HG02870 (cell line): ENCODE measurements at regions not wholly inside any gene's neighbourhood (a gene's known extent, or its start where the extent isn't known, plus 50 kb on each side); places are given as distances from the start of the nearest gene placed in this dataset.
"Not testable (repeated sequence)": the region's sequence is repeated elsewhere in the genome, so short reads cannot be mapped to it uniquely, and the experiment has no call there.

Experiments used
- ATAC-seq: cut with Tn5 transposase; IDR thresholded peaks from one replicate; pipeline ENCODE4 v1.9.1; 2021; ENCODE audit warnings: mild to moderate bottlenecking, moderate library complexity; ENCODE audit not compliant: unreplicated experiment

- ATAC-seq, result not testable (repeated sequence)
Observed at GRCh38 chr14:105675433-105675832, 149.1 kb downstream of the TMEM121 start.

DNA sequence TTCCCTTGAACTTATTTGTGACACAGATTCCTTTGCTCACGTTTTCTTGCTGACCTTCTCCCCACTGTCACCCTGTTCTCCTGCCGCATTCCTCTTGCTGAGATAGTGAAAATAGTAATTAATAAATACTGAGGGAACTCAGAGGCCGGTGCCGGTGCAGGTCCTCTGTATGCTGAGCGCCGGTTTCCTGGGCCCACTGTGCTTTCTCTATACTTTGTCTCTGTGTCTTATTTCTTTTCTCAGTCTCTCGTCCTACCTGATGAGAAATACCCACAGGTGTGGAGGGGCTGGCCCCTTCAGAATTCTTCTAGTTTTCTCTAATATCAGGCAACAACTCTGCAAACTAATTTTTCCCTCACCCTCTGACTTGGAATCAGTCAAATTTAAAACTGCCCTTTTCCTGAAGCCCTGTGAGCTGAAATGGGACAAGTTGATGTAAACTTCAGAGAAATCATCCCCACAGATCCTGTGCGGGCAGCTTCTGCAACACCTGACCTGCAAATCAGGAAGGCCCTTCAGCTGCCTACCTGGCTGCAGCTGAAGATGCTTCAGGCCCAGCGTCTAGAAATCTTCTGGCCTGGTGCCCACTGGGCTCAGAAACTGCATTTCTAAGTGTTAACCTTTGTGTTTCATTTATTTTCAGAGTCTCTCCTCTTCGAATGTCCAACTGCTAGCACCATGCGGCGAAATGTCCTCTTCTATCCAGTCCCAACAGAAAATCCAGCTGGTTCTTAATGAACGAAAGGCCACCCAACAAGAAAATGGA is 149.7 kb downstream of the TMEM121 start:
- ATAC-seq, result not testable (repeated sequence)

DNA sequence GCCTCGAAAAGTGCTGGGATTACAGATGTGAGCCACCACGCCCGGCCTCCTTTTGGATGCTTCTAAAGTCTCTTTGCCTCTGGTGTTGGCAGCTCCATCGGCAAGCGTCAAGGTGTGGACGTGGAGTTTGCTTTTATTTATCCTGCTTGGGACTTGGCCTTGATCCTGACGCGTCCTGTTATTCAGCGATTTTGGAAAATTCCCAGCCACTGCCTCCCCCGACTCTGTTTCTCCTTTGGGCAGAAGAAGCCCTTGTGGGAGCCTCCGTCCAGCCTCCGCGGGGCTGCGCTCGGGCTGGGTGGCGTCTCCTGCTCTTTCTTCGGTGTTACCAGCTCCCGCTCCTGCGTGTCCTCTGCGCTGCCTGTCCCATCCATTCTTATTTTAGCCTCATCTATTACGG is 151.7 kb downstream of the TMEM121 start:
- ATAC-seq, result not testable (repeated sequence)

DNA sequence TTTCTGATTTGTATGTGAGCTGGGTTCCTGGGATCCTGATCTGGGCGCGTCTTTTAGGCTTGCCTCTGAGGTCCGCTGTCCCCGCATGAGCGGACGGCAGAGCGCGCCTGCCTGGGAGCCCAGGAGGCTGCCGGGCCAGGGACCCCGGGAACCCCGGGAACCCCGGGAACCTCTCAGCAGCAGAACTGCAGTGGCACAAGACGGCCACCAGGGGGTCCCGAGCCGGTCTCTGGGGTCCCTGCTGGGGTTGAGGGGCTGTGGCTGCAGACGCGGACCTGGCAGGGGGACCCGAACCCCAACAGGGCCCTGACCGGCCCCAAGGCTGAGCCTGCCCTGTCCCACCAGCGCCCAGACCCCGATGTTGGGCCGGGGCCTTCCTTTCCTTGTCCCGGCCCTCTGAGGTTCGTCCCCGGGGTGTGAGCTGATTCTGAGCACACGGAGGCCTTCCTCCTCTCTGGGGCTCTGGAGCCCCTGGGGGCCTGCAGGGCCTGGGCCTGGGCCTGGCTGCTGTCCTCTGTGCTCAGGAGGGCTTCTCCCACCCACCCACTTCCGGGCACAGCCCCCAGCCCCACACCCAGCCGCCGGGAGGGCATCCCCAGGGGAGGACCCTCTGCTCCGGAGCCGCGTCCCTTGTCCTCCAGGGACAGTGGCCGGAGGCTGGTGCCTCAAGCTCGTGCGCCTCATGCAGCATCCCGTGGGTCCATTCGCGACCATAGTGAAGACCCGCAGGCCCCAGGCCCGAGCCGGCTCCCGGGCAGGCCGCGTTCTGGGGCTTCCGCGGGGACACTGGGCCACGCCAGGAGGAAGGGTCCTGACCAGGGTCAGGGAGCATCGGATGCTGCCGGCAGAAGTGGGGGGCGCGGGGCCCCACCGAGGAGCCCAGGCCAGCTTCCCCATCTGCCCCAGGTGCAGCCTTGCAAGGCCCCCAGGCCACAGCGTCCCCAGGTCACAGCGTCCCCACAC is 152.9 kb downstream of the TMEM121 start:
- peak; percentile 3 for ATAC-seq

GRCh38 chr14:105679959-105680735 is 153.8 kb downstream of the TMEM121 start:
- peak; percentile 41 for ATAC-seq

DNA sequence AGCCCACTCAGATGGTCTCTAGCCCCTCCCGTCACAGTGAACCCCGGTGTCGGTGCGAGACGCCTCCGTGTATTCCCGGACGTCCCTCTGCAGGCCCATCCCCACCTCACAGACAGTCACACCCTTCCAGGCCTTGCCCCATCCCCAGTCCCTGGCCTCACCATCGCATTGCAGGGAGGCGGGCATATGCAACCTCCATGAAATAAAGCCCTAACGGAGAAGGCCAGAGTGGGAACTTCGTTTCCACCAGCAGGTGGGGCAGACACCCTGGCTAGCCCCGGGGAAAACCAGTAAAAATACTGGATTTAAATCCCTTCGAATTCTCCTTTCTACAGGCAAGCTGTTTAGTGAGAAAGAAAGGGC is 154.3 kb downstream of the TMEM121 start:
- peak; percentile 28 for ATAC-seq

GRCh38 chr14:105681606-105682185 is 155.3 kb downstream of the TMEM121 start:
- ATAC-seq, result not testable (repeated sequence)

DNA sequence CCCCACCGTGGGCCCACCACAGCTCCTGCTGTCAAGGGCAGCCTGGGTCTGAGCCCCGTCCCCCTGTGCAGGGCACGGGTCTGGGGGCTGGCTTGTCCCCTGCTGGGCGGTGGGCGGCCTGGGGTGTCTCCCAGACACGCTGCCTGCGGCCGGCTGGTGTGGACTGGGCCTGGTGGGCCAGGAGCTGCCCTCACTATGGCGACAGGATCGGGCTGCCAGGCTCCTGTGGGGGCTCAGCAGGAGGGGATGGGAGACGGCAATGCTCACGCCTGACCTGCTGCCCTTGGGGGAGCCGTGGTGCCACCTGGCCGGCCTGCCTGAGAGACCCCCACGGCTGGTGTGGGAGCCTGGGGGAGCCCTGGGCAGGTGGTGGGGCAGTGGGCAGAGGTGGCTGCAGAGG is 156.1 kb downstream of the TMEM121 start:
- not testable (repeated sequence) for ATAC-seq

DNA sequence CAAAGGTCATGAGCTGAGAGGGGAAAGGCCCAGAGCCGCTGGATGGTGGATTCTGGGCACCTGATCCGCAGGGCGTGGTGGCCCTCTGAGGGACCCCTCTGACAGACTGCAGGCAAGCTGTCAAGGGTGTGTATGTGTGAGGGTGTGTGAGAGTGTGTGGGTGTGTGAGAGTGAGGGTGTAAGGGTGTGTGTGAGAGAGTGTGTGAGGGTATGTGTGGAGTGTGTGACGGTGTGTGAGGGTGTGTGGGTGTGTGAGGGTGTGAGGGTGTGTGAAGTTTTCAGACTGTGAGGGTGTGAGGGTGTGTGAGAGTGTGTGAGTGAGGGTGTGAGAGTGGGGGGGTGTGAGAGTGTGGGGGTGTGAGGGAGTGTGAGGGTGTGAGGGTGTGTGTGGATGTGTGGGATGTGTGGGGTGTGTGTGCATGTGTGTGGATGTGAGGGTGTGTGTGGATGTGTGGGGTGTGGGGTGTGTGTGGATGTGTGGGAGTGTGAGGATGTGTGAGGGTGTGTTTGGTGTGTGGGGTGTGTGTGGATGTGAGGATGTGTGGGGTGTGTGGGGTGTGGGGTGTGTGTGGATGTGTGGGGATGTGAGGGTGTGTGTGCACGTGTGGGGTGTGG is 156.7 kb downstream of the TMEM121 start:
- no peak for ATAC-seq

- not testable (repeated sequence) for ATAC-seq
Observed at GRCh38 chr14:105684056-105684455, 157.7 kb downstream of the TMEM121 start.

DNA sequence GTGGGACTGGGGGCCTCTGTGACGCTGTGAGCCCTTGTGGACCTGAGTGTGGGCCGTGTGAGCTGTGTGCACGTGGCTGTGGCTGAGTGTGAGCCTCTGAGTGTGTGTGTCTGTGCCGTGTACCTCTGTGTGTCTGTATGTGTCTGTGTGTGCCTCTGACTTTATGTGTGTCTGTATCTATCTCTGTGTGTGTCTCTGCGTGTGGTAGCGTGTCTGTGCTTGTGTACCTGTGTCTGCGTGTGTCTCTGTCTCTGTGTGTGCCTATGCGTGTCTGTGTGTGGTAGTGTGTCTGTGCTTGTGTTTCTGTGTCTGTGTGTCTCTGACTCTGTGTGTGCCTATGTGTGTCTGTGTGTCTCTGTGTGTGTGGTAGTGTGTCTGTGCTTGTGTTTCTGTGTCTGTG is 158.2 kb downstream of the TMEM121 start:
- ATAC-seq, result not testable (repeated sequence)

DNA sequence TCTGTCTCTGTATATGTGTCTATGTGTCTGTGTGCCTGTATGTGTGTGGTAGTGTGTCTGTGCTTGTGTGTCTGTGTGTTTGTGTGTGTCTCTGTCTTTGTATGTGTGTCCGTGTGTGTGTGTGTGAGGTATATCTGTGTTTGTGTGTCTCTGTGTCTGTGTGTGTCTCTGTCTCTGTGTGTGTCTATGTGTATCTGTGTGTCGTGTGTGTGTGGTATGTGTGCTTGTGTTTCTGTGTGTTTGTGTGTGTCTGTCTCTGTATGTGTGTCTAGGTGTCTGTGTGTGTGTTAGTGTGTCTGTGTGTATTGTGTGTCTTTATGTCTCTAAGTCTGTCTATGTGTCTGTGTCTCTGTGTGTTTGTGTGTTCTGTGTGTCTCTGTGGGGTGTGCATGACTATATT is 158.6 kb downstream of the TMEM121 start:
- no peak for ATAC-seq

GRCh38 chr14:105685605-105686004 is 159.2 kb downstream of the TMEM121 start:
- ATAC-seq, result not testable (repeated sequence)

DNA sequence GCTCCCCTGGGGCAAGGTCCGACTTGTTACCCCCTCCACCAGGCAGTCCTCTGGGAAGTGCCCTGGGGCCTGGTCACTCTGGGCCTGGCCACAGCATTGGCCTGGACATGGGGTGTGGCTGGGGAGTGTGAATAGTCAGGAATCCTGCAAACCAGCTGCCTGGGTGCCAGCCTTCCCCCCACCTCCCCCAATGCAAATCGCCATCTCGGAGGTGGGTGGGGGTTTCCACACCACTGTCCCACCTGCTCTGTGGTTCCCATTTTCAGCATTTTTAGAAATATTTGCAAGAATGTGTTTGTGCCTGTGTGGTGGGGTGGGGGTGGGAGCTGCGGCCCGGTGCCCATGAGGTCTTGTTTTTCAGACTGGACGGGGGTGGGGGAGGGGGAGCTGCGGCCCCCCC is 159.7 kb downstream of the TMEM121 start:
- peak; percentile 21 for ATAC-seq

- ATAC-seq, result peak; percentile 20
Observed at GRCh38 chr14:105686462-105687170, 160.2 kb downstream of the TMEM121 start.

DNA sequence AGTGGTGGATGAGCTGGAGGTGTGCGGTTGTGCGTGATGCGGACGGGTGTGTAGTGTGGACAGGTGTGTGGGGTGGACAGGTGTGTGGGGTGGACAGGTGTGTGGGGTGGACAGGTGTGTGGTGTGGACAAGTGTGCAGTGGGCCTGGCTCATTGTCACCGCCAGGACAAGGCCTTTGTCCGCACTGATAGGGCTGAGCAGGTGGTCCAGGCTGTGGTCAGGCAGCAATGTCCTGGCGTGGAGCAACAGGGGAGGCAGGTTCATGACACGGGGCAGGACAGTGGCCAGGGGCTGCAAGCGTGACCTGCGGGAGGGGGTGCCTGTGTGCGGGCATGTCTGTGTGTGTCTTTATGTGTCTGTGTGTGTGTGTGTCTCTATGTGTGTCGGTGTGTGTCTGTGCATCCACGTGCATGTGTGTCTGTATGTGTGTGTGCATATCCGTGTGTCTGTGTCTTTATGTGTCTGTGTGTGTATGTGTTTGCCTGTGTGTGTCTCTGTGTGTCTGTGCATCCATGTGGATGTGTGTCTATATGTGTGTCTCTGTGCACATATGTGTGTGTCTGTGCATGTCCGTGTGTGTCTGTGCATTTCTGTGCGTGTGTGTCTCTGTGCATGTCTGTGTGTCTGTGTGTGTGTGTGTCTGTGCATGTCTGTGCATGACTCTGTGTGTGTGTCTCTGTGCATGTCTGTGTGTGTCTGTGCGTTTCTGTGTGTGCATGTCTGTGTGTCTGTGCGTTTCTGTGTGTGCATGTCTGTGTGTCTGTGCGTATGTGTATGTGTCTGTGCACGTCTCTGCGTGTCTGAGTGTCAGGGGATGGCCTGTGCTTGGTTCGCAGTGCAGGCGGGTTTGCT is 161.0 kb downstream of the TMEM121 start:
- not testable (repeated sequence) for ATAC-seq

DNA sequence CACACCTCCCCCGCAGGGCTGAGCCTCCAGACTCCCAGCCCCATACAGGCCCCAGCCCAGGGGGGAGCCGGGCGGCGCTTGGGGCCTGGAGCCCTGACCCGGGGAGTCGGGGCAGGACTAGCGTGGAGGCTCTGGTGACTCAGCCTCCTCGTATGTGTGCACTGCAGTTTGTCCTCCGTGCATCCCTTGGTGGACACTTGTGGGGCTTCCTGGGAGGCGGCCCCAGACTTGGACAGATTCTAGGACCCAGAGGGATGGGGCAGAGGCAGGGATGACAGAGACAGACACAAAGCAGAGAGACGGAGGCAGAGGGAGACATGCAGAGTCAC is 161.6 kb downstream of the TMEM121 start:
- ATAC-seq, result not testable (repeated sequence)

DNA sequence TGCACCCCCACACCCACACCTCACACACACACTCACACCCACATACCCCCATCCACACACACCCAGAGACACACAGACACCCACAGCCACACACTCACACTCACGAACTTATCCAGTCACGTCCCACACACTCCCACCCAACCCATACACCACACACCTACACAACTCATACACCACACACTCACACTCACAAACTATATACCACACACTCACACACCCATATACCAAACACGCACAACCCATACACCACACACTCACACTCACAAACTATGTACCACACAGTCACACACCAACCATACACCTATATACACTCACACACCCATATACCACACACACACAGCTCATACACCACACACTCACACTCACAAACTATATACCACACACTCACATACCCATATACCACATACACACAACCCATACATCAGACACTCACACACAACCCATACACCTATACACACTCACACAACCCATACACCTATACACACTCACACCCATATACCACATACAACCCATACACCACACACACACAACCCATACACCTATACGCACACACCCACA is 162.4 kb downstream of the TMEM121 start:
- not testable (repeated sequence) for ATAC-seq
